H9 (cell line): ENCODE measurements at regions not wholly inside any gene's neighbourhood (a gene's known extent, or its start where the extent isn't known, plus 50 kb on each side); places are given as distances from the start of the nearest gene placed in this dataset.

Experiments used
- DNase-seq: peaks from one replicate; pipeline ENCODE4 v3.0.0-alpha.2; 2017
- H2AFZ ChIP-seq: one replicate; pipeline ENCODE4 v1.6.1; 2013; ENCODE audit warnings: mild to moderate bottlenecking, low read length, control low read depth, moderate library complexity
- H2AK5ac ChIP-seq: 2 replicates; pipeline ENCODE4 v1.6.1; 2013; ENCODE audit warnings: low read length, control low read depth, mixed read lengths; ENCODE audit not compliant: insufficient read length
- H2BK120ac ChIP-seq: one replicate; pipeline ENCODE4 v1.6.1; 2013; ENCODE audit warnings: low read depth, mild to moderate bottlenecking, low read length, control low read depth, inconsistent platforms; ENCODE audit not compliant: poor library complexity, severe bottlenecking
- H2BK12ac ChIP-seq: 2 replicates; pipeline ENCODE4 v1.6.1; 2013; ENCODE audit warnings: low read length, control low read depth, mixed read lengths, low read depth; ENCODE audit not compliant: insufficient read length
- H2BK15ac ChIP-seq: 2 replicates; pipeline ENCODE4 v1.6.1; 2013; ENCODE audit warnings: low read depth, low read length, control low read depth
- H2BK20ac ChIP-seq: one replicate; pipeline ENCODE4 v1.6.1; 2013; ENCODE audit warnings: low read depth, mild to moderate bottlenecking, low read length, control low read depth, inconsistent platforms; ENCODE audit not compliant: poor library complexity, severe bottlenecking
- H2BK5ac ChIP-seq: 2 replicates; pipeline ENCODE4 v1.6.1; 2013; ENCODE audit warnings: low read length, control low read depth, mixed read lengths; ENCODE audit not compliant: insufficient read length
- H3K14ac ChIP-seq: 2 replicates; pipeline ENCODE4 v1.6.1; 2013; ENCODE audit warnings: low read length, control low read depth; ENCODE audit not compliant: insufficient read depth
- H3K18ac ChIP-seq: 2 replicates; pipeline ENCODE4 v1.6.1; 2013; ENCODE audit warnings: low read depth, mild to moderate bottlenecking, mixed read lengths, low read length, control low read depth; ENCODE audit not compliant: insufficient read length
- H3K23ac ChIP-seq: 2 replicates; pipeline ENCODE4 v1.6.1; 2013; ENCODE audit warnings: low read length, control low read depth, mixed read lengths, low read depth; ENCODE audit not compliant: insufficient read length
- H3K23me2 ChIP-seq: 2 replicates; pipeline ENCODE4 v1.6.1; 2013; ENCODE audit warnings: low read depth, mild to moderate bottlenecking, mixed read lengths, low read length, control low read depth; ENCODE audit not compliant: insufficient read length, poor library complexity, severe bottlenecking
- H3K27ac ChIP-seq: 2 replicates; pipeline ENCODE4 v1.5.1; 2013; ENCODE audit warnings: low read length, control low read depth, mixed read lengths, low read depth; ENCODE audit not compliant: insufficient read length
- H3K27me3 ChIP-seq: 2 replicates; pipeline ENCODE4 v1.6.1; 2013; ENCODE audit warnings: low read length, control low read depth, inconsistent platforms; ENCODE audit not compliant: insufficient read depth
- H3K4ac ChIP-seq: 2 replicates; pipeline ENCODE4 v1.6.1; 2013; ENCODE audit warnings: low read depth, mild to moderate bottlenecking, control low read depth, inconsistent platforms, low read length, moderate library complexity
- H3K4me1 ChIP-seq: 2 replicates; pipeline ENCODE4 v1.6.1; 2013; ENCODE audit warnings: low read length, control low read depth, inconsistent platforms; ENCODE audit not compliant: insufficient read depth
- H3K4me2 ChIP-seq: 2 replicates; pipeline ENCODE4 v1.6.1; 2013; ENCODE audit warnings: low read length, control low read depth, mixed read lengths; ENCODE audit not compliant: insufficient read length, insufficient read depth
- H3K56ac ChIP-seq: 2 replicates; pipeline ENCODE4 v1.6.1; 2013; ENCODE audit warnings: low read depth, mild to moderate bottlenecking, mixed read lengths, low read length, control low read depth; ENCODE audit not compliant: insufficient read length
- H3K79me1 ChIP-seq: 2 replicates; pipeline ENCODE4 v1.6.1; 2013; ENCODE audit warnings: low read depth, mild to moderate bottlenecking, moderate library complexity, low read length, control low read depth, inconsistent platforms; ENCODE audit not compliant: insufficient read depth, poor library complexity, severe bottlenecking
- H3K79me2 ChIP-seq: 2 replicates; pipeline ENCODE4 v1.6.1; 2013; ENCODE audit warnings: low read length, control low read depth, inconsistent platforms; ENCODE audit not compliant: insufficient read depth
- H3K9ac ChIP-seq: 2 replicates; pipeline ENCODE4 v1.6.1; 2013; ENCODE audit warnings: low read length, control low read depth, mixed read lengths; ENCODE audit not compliant: insufficient read length; ENCODE audit errors: extremely low read depth
- H3K9me3 ChIP-seq: one replicate; pipeline ENCODE4 v1.6.1; 2013; ENCODE audit warnings: low read depth, low read length, inconsistent platforms; ENCODE audit not compliant: control insufficient read depth
- H3T11ph ChIP-seq: one replicate; pipeline ENCODE4 v1.6.1; 2013; ENCODE audit warnings: mild to moderate bottlenecking, low read length, control low read depth, inconsistent platforms
- H4K20me1 ChIP-seq: one replicate; pipeline ENCODE4 v1.6.1; 2013; ENCODE audit not compliant: control insufficient read depth, insufficient read length, insufficient read depth
- H4K5ac ChIP-seq: 2 replicates; pipeline ENCODE4 v1.6.1; 2013; ENCODE audit warnings: low read depth, mild to moderate bottlenecking, mixed read lengths, low read length, control low read depth; ENCODE audit not compliant: insufficient read length
- H4K8ac ChIP-seq: replicated peaks from 2 replicates; pipeline ENCODE4 v1.6.1; 2013; ENCODE audit warnings: low read length, control low read depth, mixed read lengths, low read depth; ENCODE audit not compliant: insufficient read length
- H4K91ac ChIP-seq: 2 replicates; pipeline ENCODE4 v1.6.1; 2013; ENCODE audit warnings: low read depth, mild to moderate bottlenecking, moderate library complexity, mixed read lengths, low read length, control low read depth; ENCODE audit not compliant: insufficient read length
- H3K27ac Mint-ChIP-seq, 3 experiments: 2 replicates in 2 of 3; 3 replicates in 1 of 3; pipeline ENCODE4 v1.8.0; 2020 to 2021; ENCODE audit warnings: mixed read lengths in 3 of 3, mild to moderate bottlenecking in 1 of 3, moderate library complexity in 1 of 3
- H3K27me3 Mint-ChIP-seq: 2 replicates; pipeline ENCODE4 v1.8.0; 2021; ENCODE audit warnings: low read depth, mild to moderate bottlenecking, moderate library complexity, mixed read lengths
- H3K36me3 Mint-ChIP-seq, 3 experiments: 2 replicates in 2 of 3; 3 replicates in 1 of 3; pipeline ENCODE4 v1.8.0; 2020 to 2021; ENCODE audit warnings: low read depth in 3 of 3, mixed read lengths in 3 of 3; ENCODE audit not compliant: insufficient read depth in 1 of 3
- H3K4me1 Mint-ChIP-seq, 2 experiments: 2 replicates each; pipeline ENCODE4 v1.8.0; 2020; ENCODE audit warnings: mixed read lengths in 2 of 2
- H3K4me3 Mint-ChIP-seq, 2 experiments: 2 replicates in 1 of 2; 3 replicates in 1 of 2; pipeline ENCODE4 v1.8.0; 2020 to 2021; ENCODE audit warnings: mild to moderate bottlenecking in 2 of 2, mixed read lengths in 2 of 2, moderate library complexity in 1 of 2
- H3K9me3 Mint-ChIP-seq, 2 experiments: 2 replicates in 1 of 2; 3 replicates in 1 of 2; pipeline ENCODE4 v1.8.0; 2020; ENCODE audit warnings: mild to moderate bottlenecking in 2 of 2, mixed read lengths in 2 of 2, moderate library complexity in 1 of 2
- WGBS: extraction: QIAGEN DNeasy Blood & Tissue Kit; methylation state at CpG from one replicate; pipeline ENCODE4 v1.1.7; 2013; ENCODE audit warnings: missing lambda C conversion rate, low lambda C conversion rate, mixed read lengths; ENCODE audit not compliant: insufficient read length; ENCODE audit errors: extremely low coverage; 5-methylcytosine and 5-hydroxymethylcytosine counted together
- TF ChIP-seq, protein P1 (sequence below): fragments of 200-600 bp; sonication (generic); conservative IDR thresholded peaks from 3 replicates; pipeline ENCODE4 v1.8.0; 2021; ENCODE audit warnings: antibody characterized with exemption, mild to moderate bottlenecking

DNA sequence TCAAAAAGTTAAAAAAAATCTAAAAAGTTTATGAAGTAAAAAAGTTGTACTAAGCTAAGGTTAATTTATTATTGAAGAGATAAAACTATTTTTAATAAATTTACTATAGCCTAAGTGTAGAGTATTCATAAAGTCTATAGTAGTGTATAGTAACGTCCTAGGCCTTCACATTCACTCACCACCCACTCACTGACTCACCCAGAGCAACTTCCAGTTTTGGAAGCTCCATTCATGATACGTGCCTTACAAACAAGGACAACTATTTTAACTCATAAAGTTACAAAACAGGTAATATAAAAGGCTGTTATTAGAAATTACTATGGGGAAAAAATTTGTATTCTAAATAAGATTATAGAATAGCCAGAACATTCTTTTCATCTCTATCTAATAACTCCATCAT is 158.9 kb upstream of the FN1 start:
- Histone ChIP-seq H2BK20ac (no peak overlapping the region), H3K27me3 (no peaks in the 10 kb centered on the region), H3K9ac (no peak overlapping the region), H2BK5ac (no peak overlapping the region), H4K8ac (no peak overlapping the region), H3K79me2 (no peaks in the 10 kb centered on the region), H4K91ac (no peak overlapping the region), H3K14ac (no peak overlapping the region), H4K20me1 (no peaks in the 10 kb centered on the region), H2BK120ac (no peak overlapping the region), H3K18ac (no peak overlapping the region), H3T11ph (no peak overlapping the region), H4K5ac (no peak overlapping the region), H3K4ac (no peak overlapping the region), H3K9me3 (no peaks in the 10 kb centered on the region), H3K56ac (no peak overlapping the region), H2BK15ac (no peak overlapping the region), H3K4me2 (no peak overlapping the region), H2AFZ (no peak overlapping the region), H3K4me1 (no peaks in the 10 kb centered on the region), H3K27ac (no peak overlapping the region), H2BK12ac (no peak overlapping the region), H2AK5ac (no peak overlapping the region), H3K23ac (no peak overlapping the region), H3K79me1 (no peaks in the 10 kb centered on the region), H3K23me2 (no peaks in the 10 kb centered on the region)
- peaks cover 4 to 6% of the 10 kb centered on the region in 2 experiments; a peak in 2 of 4 replicates for H3K4me1 Mint-ChIP-seq
- DNase-seq, result no peak
- WGBS, result no CpG with 5 or more reads among the region's 2 CpGs
- H3K4me3 Mint-ChIP-seq, result no peak overlapping the region
- no peaks in the 10 kb centered on the region for H3K36me3 Mint-ChIP-seq
- TF ChIP-seq, protein P1, sequence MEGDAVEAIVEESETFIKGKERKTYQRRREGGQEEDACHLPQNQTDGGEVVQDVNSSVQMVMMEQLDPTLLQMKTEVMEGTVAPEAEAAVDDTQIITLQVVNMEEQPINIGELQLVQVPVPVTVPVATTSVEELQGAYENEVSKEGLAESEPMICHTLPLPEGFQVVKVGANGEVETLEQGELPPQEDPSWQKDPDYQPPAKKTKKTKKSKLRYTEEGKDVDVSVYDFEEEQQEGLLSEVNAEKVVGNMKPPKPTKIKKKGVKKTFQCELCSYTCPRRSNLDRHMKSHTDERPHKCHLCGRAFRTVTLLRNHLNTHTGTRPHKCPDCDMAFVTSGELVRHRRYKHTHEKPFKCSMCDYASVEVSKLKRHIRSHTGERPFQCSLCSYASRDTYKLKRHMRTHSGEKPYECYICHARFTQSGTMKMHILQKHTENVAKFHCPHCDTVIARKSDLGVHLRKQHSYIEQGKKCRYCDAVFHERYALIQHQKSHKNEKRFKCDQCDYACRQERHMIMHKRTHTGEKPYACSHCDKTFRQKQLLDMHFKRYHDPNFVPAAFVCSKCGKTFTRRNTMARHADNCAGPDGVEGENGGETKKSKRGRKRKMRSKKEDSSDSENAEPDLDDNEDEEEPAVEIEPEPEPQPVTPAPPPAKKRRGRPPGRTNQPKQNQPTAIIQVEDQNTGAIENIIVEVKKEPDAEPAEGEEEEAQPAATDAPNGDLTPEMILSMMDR, result no peak
- H3K27ac Mint-ChIP-seq, result no peak overlapping the region
- no peaks in the 10 kb centered on the region for H3K27me3 Mint-ChIP-seq
- H3K9me3 Mint-ChIP-seq, result 0 out of 5 replicates have a peak, but pooled peaks cover 0 to 2% of the 10 kb centered on the region in 2 experiments
